Kidney (tissue), 13 donors: ENCODE measurements at regions not wholly inside any gene's neighbourhood (a gene's known extent, or its start where the extent isn't known, plus 50 kb on each side); places are given as distances from the start of the nearest gene placed in this dataset.

ENCODE experiments used
- DNase-seq, 5 donors: peaks; one replicate each; pipeline ENCODE4 v3.0.0-alpha.2; 2013 to 2020
- FAIRE-seq: peaks from 2 replicates; lab custom pipeline; 2012; peaks lifted over from hg19 to GRCh38; lab: Jason Lieb, UNC
- H3K27ac ChIP-seq, 2 donors: one replicate each; pipeline ENCODE4 v1.7.0; 2013; ENCODE audit warnings: low read depth in 2 of 2, low read length in 2 of 2, inconsistent platforms in 1 of 2
- H3K27me3 ChIP-seq: one replicate; pipeline ENCODE4 v1.7.1; 2013; ENCODE audit warnings: low read length, inconsistent platforms; ENCODE audit not compliant: control insufficient read depth, insufficient read depth
- H3K36me3 ChIP-seq, 3 donors: one replicate each; pipeline versions ENCODE4 v1.7.0 to v1.7.1; 2013; ENCODE audit warnings: low read length in 3 of 3, control low read depth in 1 of 3, inconsistent platforms in 1 of 3; ENCODE audit not compliant: insufficient read depth in 3 of 3, control insufficient read depth in 2 of 3
- H3K4me1 ChIP-seq, 3 donors: one replicate each; pipeline versions ENCODE4 v1.7.0 to v1.7.1; 2013; ENCODE audit warnings: low read length in 3 of 3, inconsistent platforms in 1 of 3, low read depth in 1 of 3; ENCODE audit not compliant: control insufficient read depth in 2 of 3, insufficient read depth in 2 of 3
- H3K4me3 ChIP-seq, 3 donors: one replicate each; pipeline versions ENCODE4 v1.7.0 to v1.8.1; 2013; ENCODE audit warnings: low read length in 3 of 3, control low read depth in 1 of 3, inconsistent platforms in 1 of 3
- H3K9ac ChIP-seq, 3 donors: one replicate each; pipeline versions ENCODE4 v1.7.0 to v1.7.1; 2013; ENCODE audit warnings: low read length in 3 of 3, control low read depth in 1 of 3, inconsistent platforms in 1 of 3
- H3K9me3 ChIP-seq, 3 donors: one replicate each; pipeline versions ENCODE4 v1.7.0 to v1.7.1; 2013; ENCODE audit warnings: low read length in 3 of 3, control low read depth in 1 of 3, inconsistent platforms in 1 of 3; ENCODE audit not compliant: control insufficient read depth in 2 of 3, insufficient read depth in 1 of 3
- CTCF ChIP-seq: IDR thresholded peaks from 3 replicates; pipeline ENCODE4 v1.5.1; 2012; ENCODE audit warnings: mild to moderate bottlenecking, moderate library complexity, borderline replicate concordance; ENCODE audit not compliant: insufficient read depth; ENCODE audit errors: extremely low read depth
- intact Hi-C: fragments of 100-400 bp; cut with DNase I; formaldehyde crosslinking; loops from one replicate; pipeline ENCODE4 v1.11.1; 2022
- donor health status: control.
- donor health status: control.
- donor health status: control.
- donor health status: control.
- donor health status: control.
- donor health status: DM: yes; HTN: yes; CAD: no.
- donor health status: Normal renal cell carcinoma (clear cell type).

- no peak overlapping the region for H3K9ac ChIP-seq
- no peaks in the 10 kb centered on the region for H3K9me3 ChIP-seq
- intact Hi-C loops = no loop called here
- DNase-seq (no peak), FAIRE-seq (no peak)
- no peak for TF ChIP-seq CTCF
- no peak overlapping the region for H3K27ac ChIP-seq
- H3K4me1 ChIP-seq = no peaks in the 10 kb centered on the region
- H3K36me3 ChIP-seq = no peaks in the 10 kb centered on the region
- no peaks in the 10 kb centered on the region for H3K27me3 ChIP-seq
- H3K4me3 ChIP-seq = no peak overlapping the region
Observed at GRCh38 chr13:105569816-105570215, 965.6 kb downstream of the EFNB2 start.

DNA sequence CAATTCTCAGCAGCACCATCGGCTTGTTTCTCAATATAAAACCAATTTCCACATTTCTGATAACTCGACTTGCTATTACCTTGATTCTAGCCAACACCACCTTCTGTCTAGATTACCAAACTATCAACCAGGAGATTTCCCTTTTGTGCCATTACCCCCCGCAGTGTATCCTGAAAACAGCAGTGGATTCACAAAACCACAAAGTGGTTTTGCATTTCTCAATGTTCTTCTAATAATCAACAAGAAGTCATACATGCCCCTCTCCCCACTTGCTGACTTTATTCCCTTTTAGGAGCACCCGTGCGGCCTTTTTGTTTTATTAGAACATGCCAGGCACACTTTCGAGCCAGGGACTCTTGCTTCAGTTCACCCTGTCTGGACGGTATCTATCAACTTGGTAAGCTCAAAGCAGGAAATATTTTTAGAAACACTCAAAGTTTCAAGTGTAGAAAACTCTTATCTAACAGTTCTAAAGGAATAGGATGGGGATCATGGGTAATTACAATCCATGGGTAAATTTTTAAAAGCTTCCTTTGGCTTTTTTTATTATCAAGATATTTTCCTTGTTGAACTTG, 967.4 kb downstream of the EFNB2 start:
- no peak overlapping the region for H3K9ac ChIP-seq
- no peaks in the 10 kb centered on the region for H3K27me3 ChIP-seq
- no peak overlapping the region for H3K27ac ChIP-seq
- DNase-seq (no peak), FAIRE-seq (no peak)
- TF ChIP-seq CTCF = no peak
- H3K36me3 ChIP-seq = no peaks in the 10 kb centered on the region
- intact Hi-C loops = no loop called here
- no peaks in the 10 kb centered on the region for H3K4me1 ChIP-seq
- no peak overlapping the region for H3K4me3 ChIP-seq
- no peaks in the 10 kb centered on the region for H3K9me3 ChIP-seq

- FAIRE-seq = no peak
- no peak overlapping the region for H3K4me3 ChIP-seq
- DNase-seq = no peak
- no peaks in the 10 kb centered on the region for H3K27me3 ChIP-seq
- H3K9me3 ChIP-seq = no peaks in the 10 kb centered on the region
- intact Hi-C loops = no loop called here
- H3K9ac ChIP-seq = no peak overlapping the region
- no peaks in the 10 kb centered on the region for H3K4me1 ChIP-seq
- H3K27ac ChIP-seq = no peak overlapping the region
- no peaks in the 10 kb centered on the region for H3K36me3 ChIP-seq
- no peak for TF ChIP-seq CTCF
Observed at GRCh38 chr13:105565136-105565727, 970.2 kb downstream of the EFNB2 start.
